MM.1S (cell line): ENCODE measurements at regions not wholly inside any gene's neighbourhood (a gene's known extent, or its start where the extent isn't known, plus 50 kb on each side); places are given as distances from the start of the nearest gene placed in this dataset.

Source experiments
- DNase-seq: peaks from one replicate; pipeline ENCODE4 v3.0.0-alpha.2; 2015
- H2AFZ ChIP-seq: fragments of 300-600 bp; sonication (generic); 2 replicates; pipeline ENCODE4 v1.6.0; 2016; ENCODE audit warnings: antibody characterized with exemption, low read length
- H3F3A ChIP-seq: fragments of 300-600 bp; sonication (generic); 2 replicates; pipeline ENCODE4 v1.6.1; 2016; ENCODE audit warnings: mild to moderate bottlenecking, antibody characterized with exemption, low read length, moderate library complexity, mixed read lengths; ENCODE audit not compliant: insufficient read depth
- H3K27ac ChIP-seq: fragments of 300-600 bp; sonication (generic); 2 replicates; pipeline ENCODE4 v1.5.1; 2016; ENCODE audit warnings: mild to moderate bottlenecking, low read length
- H3K27me3 ChIP-seq: fragments of 300-600 bp; sonication (generic); replicated peaks from 2 replicates; pipeline ENCODE4 v1.6.0; 2016; ENCODE audit warnings: low read length; ENCODE audit not compliant: insufficient read depth
- H3K36me3 ChIP-seq: fragments of 300-600 bp; sonication (generic); replicated peaks from 2 replicates; pipeline ENCODE4 v1.6.1; 2016; ENCODE audit warnings: mild to moderate bottlenecking, low read length, mixed read lengths; ENCODE audit not compliant: insufficient read depth
- H3K4me1 ChIP-seq: fragments of 300-600 bp; sonication (generic); 2 replicates; pipeline ENCODE4 v1.6.1; 2016; ENCODE audit warnings: low read length, mixed read lengths
- H3K4me2 ChIP-seq: fragments of 300-600 bp; sonication (generic); 2 replicates; pipeline ENCODE4 v1.6.0; 2016; ENCODE audit warnings: low read depth, low read length
- H3K4me3 ChIP-seq: fragments of 300-600 bp; sonication (generic); 2 replicates; pipeline ENCODE4 v1.5.1; 2016; ENCODE audit warnings: low read length, mixed read lengths
- H3K79me2 ChIP-seq: fragments of 300-600 bp; sonication (generic); 2 replicates; pipeline ENCODE4 v1.6.1; 2016; ENCODE audit warnings: mixed run types, low read length, mixed read lengths
- H3K9ac ChIP-seq: fragments of 300-600 bp; sonication (generic); 2 replicates; pipeline ENCODE4 v1.6.1; 2016; ENCODE audit warnings: low read length, mixed read lengths
- H3K9me2 ChIP-seq: fragments of 300-600 bp; sonication (generic); replicated peaks from 2 replicates; pipeline ENCODE4 v1.6.1; 2016; ENCODE audit warnings: mild to moderate bottlenecking, low read length, mixed read lengths; ENCODE audit not compliant: insufficient read depth
- H3K9me3 ChIP-seq: fragments of 300-600 bp; sonication (generic); replicated peaks from 2 replicates; pipeline ENCODE4 v1.6.1; 2016; ENCODE audit warnings: mild to moderate bottlenecking, low read length, mixed read lengths; ENCODE audit not compliant: insufficient read depth
- H4K20me1 ChIP-seq: fragments of 300-600 bp; sonication (generic); 2 replicates; pipeline ENCODE4 v1.6.1; 2016; ENCODE audit warnings: mild to moderate bottlenecking, low read length, moderate library complexity, mixed read lengths; ENCODE audit not compliant: insufficient read depth
- EZH2 ChIP-seq: fragments of 300-600 bp; sonication (generic); optimal IDR thresholded peaks from 2 replicates; pipeline ENCODE3; 2017; ENCODE audit warnings: low read depth, mild to moderate bottlenecking, antibody characterized with exemption, low read length, mixed read lengths
- EZH2phosphoT487 ChIP-seq: fragments of 300-600 bp; sonication (generic); IDR thresholded peaks from 2 replicates; pipeline ENCODE4 v1.6.1; 2018; ENCODE audit warnings: antibody characterized with exemption, low read length
- TF ChIP-seq, protein P1 (sequence below): fragments of 300-600 bp; sonication (generic); IDR thresholded peaks from 2 replicates; pipeline ENCODE4 v1.5.1; 2016; ENCODE audit warnings: antibody characterized with exemption, low read length, mixed read lengths

DNA sequence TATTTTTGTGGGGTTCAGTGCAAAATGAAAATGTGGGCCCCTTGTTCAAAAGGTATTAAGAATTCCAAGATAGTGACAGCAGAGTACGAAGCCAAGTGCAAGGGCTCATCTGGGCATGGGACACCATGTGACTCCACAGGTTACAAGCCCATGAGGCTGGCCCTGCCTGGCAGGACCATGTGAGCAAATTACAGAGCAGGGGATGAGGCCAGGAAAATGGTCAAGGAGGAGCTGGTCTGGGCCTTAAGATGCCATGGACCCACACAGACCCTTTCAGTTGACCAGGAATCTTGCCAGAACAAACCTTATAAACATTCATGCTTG is 86.9 kb downstream of the SNX5 start:
- TF ChIP-seq, protein P1, sequence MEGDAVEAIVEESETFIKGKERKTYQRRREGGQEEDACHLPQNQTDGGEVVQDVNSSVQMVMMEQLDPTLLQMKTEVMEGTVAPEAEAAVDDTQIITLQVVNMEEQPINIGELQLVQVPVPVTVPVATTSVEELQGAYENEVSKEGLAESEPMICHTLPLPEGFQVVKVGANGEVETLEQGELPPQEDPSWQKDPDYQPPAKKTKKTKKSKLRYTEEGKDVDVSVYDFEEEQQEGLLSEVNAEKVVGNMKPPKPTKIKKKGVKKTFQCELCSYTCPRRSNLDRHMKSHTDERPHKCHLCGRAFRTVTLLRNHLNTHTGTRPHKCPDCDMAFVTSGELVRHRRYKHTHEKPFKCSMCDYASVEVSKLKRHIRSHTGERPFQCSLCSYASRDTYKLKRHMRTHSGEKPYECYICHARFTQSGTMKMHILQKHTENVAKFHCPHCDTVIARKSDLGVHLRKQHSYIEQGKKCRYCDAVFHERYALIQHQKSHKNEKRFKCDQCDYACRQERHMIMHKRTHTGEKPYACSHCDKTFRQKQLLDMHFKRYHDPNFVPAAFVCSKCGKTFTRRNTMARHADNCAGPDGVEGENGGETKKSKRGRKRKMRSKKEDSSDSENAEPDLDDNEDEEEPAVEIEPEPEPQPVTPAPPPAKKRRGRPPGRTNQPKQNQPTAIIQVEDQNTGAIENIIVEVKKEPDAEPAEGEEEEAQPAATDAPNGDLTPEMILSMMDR = no peak
- TF ChIP-seq EZH2 (no peak), EZH2phosphoT487 (no peak)
- H2AFZ ChIP-seq = no peak overlapping the region

DNA sequence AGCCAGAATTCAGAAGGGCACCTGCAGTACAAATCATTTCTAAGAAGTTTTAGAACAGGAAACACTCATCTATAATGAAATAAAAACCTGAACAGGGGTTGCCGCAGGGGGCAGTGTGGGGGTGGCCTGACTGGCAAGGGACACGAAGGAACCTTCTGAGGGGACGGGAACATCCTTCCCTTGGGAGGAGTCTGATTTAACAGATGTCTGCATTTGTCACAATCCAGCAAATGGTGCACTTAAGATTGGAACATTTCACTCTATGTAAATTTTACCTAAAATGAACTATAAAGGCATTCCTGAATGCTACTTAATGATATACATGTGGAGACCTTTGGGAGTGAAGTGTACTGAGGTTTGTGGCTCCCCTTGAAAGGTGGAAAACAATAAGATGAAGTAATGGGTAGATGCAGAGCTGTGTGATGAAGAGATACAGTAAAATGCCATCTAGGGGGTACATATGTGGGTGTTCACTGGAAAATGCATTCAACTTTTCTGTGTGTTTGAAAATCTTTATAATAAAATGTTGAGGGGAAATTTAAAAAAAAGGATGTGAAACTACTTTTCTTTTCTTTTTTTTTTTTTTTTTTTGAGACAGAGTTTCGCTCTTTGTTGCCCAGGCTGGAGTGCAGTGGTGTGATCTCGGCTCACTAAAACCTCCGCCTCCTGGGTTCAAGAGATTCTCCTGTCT is 89.5 kb downstream of the SNX5 start:
- Histone ChIP-seq H3K36me3 (no peaks in the 10 kb centered on the region), H3K9me3 (no peaks in the 10 kb centered on the region), H3K4me1 (peaks cover 14% of the 10 kb centered on the region), H2AFZ (no peak overlapping the region), H3K4me2 (peak overlapping the region; percentile 38), H3K27ac (peak overlapping the region; percentile 31; the same call in 1 of the 2 replicates), H4K20me1 (no peaks in the 10 kb centered on the region), H3K27me3 (no peaks in the 10 kb centered on the region), H3K9ac (no peak overlapping the region), H3F3A (peaks cover 5% of the 10 kb centered on the region; the same call in 1 of the 2 replicates), H3K9me2 (no peaks in the 10 kb centered on the region), H3K4me3 (no peak overlapping the region), H3K79me2 (no peaks in the 10 kb centered on the region)
- no peak for TF ChIP-seq EZH2
- TF ChIP-seq, protein P1 = peak; percentile 47
- peak; percentile 41 for DNase-seq

More for the DNA sequence above, 86.9 kb downstream of the SNX5 start:
- Histone ChIP-seq H3K9me2 (no peaks in the 10 kb centered on the region), H3K27ac (no peak overlapping the region), H3F3A (peaks cover 5% of the 10 kb centered on the region; the same call in 1 of the 2 replicates), H4K20me1 (no peaks in the 10 kb centered on the region), H3K9me3 (no peaks in the 10 kb centered on the region), H3K27me3 (no peaks in the 10 kb centered on the region), H3K36me3 (no peaks in the 10 kb centered on the region), H3K4me1 (peaks cover 14% of the 10 kb centered on the region), H3K79me2 (no peaks in the 10 kb centered on the region), H3K4me3 (no peak overlapping the region), H3K4me2 (no peak overlapping the region), H3K9ac (no peak overlapping the region)
- DNase-seq = no peak

- H4K20me1 ChIP-seq = no peaks in the 10 kb centered on the region
- TF ChIP-seq EZH2 (no peak), EZH2phosphoT487 (no peak)
- TF ChIP-seq, protein P1 = no peak
- H3K9me3 ChIP-seq = no peaks in the 10 kb centered on the region
- H3K4me2 ChIP-seq = peak overlapping the region; percentile 38
- no peaks in the 10 kb centered on the region for H3K79me2 ChIP-seq
- H3K27me3 ChIP-seq = no peaks in the 10 kb centered on the region
- peaks cover 14% of the 10 kb centered on the region for H3K4me1 ChIP-seq
- H3K9ac ChIP-seq = no peak overlapping the region
- no peaks in the 10 kb centered on the region for H3K36me3 ChIP-seq
- H3K4me3 ChIP-seq = no peak overlapping the region
- H3K9me2 ChIP-seq = no peaks in the 10 kb centered on the region
- peaks cover 5% of the 10 kb centered on the region; the same call in 1 of the 2 replicates for H3F3A ChIP-seq
- DNase-seq = no peak
- peak overlapping the region; percentile 31; the same call in 1 of the 2 replicates for H3K27ac ChIP-seq
- H2AFZ ChIP-seq = no peak overlapping the region
These were observed 90.3 kb downstream of the SNX5 start for GRCh38 chr20:17878069-17878911.
